ENCODE measurements at regions not wholly inside any gene's neighbourhood (a gene's known extent, or its start where the extent isn't known, plus 50 kb on each side); places are given as distances from the start of the nearest gene placed in this dataset.

DNA sequence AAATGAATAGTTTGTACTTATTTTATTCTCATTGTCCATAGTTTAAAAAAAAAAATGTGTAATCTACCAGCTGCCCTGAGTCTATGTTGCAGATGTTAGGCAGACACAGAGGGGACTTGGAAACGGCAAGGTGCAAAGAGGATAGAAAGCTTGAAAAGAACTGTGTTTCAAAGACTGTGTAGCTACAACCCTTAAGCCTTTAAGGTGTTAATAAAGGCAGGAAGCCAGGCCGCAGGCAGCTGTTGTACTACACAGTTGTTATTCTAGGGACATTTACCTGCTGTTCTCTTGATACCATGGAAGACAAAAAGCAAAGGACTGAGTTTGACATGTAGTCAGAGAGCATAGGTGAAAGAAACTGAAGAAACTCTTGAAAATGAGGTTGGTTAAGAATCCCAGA, 440.0 kb downstream of the TUSC7 start:
- H3K4me3 ChIP-seq: no peak overlapping the region
- H3K4me1 ChIP-seq: no peaks in the 10 kb centered on the region
- H3K27ac ChIP-seq: no peak overlapping the region
- H3K9me3 ChIP-seq: no peaks in the 10 kb centered on the region
- ATAC-seq: no peak
- no peak for DNase-seq
- no peaks in the 10 kb centered on the region for H3K27me3 ChIP-seq
- no peaks in the 10 kb centered on the region for H3K36me3 ChIP-seq
- TF ChIP-seq, protein P1, sequence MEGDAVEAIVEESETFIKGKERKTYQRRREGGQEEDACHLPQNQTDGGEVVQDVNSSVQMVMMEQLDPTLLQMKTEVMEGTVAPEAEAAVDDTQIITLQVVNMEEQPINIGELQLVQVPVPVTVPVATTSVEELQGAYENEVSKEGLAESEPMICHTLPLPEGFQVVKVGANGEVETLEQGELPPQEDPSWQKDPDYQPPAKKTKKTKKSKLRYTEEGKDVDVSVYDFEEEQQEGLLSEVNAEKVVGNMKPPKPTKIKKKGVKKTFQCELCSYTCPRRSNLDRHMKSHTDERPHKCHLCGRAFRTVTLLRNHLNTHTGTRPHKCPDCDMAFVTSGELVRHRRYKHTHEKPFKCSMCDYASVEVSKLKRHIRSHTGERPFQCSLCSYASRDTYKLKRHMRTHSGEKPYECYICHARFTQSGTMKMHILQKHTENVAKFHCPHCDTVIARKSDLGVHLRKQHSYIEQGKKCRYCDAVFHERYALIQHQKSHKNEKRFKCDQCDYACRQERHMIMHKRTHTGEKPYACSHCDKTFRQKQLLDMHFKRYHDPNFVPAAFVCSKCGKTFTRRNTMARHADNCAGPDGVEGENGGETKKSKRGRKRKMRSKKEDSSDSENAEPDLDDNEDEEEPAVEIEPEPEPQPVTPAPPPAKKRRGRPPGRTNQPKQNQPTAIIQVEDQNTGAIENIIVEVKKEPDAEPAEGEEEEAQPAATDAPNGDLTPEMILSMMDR (IDR thresholded peaks at IDR 0.05): no peak
- intact Hi-C loops (cut with DNase I): no loop called here

DNA sequence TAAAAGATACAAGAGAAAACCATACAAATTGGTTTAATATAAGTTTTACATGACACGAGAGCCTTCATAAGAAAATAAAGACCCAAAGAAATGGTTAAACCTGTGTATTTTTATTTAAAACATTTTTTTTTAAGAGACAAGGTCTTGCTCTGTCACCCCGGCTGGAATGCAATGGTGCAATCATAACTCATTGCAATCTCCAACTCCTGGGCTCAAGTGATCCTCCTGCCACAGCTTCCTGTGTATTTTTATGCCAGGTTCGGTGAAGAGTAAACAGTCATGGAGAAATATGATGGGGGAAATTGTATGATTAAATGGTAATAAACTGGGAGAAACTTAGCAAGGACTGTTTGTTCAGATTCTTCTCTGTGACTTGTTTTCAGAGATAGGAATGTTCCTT, 441.0 kb downstream of the TUSC7 start:
- TF ChIP-seq, protein P1 (IDR thresholded peaks at IDR 0.05): no peak
- intact Hi-C loops (cut with DNase I): no loop called here
- Histone ChIP-seq H3K27me3 (no peaks in the 10 kb centered on the region), H3K27ac (peak overlapping the region in 1 of 2 donors; percentile 9), H3K4me3 (no peak overlapping the region), H3K4me1 (no peaks in the 10 kb centered on the region), H3K9me3 (no peaks in the 10 kb centered on the region), H3K36me3 (no peaks in the 10 kb centered on the region)
- ATAC-seq (peak; percentile 76), DNase-seq (no peak)

DNA sequence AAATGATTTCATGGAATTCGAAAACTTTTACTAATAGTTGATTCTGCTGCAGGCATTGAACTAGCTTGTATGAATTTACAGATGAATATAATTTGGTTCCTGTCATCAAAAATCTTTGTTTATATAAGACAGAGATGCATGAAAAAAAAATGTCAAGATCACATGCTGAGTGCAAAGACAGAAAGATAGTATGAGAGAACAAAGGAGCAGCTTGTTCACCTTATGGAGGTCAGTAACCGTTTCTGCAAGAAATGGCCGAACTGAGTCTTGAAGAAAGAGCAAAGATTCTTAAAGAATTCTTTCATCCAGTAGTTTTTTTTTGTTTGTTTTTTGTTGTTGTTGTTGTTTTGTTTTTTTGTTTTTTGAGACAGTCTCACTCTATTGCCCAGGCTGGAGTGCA, 450.6 kb downstream of the TUSC7 start:
- Histone ChIP-seq H3K4me1 (no peaks in the 10 kb centered on the region), H3K9me3 (no peaks in the 10 kb centered on the region), H3K4me3 (no peak overlapping the region), H3K27me3 (no peaks in the 10 kb centered on the region), H3K36me3 (no peaks in the 10 kb centered on the region), H3K27ac (no peak overlapping the region)
- TF ChIP-seq, protein P1 (IDR thresholded peaks at IDR 0.05): no peak
- DNase-seq (no peak), ATAC-seq (no peak)
- intact Hi-C loops (cut with DNase I): no loop called here

DNA sequence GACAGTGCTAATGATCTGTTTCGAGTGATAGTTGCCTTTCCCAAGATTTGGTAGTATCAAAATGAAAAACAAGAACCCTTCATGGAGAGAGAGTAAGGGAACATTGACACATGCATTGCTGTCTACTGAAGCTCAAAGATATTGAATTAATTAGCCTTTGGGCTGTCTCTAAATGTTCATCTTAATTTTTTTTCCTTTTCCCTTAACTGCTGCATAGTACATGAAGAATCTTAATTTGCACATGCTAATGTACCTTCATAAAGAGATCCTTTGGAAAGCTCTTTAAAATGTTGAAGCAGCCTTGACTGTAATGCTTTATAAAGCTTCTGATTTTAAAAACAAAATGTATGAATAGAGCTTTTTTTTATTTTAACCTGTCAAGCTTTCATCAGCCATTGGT, 452.2 kb downstream of the TUSC7 start:
- ATAC-seq (no peak), DNase-seq (no peak)
- no peak overlapping the region for H3K4me3 ChIP-seq
- no peaks in the 10 kb centered on the region for H3K9me3 ChIP-seq
- no peaks in the 10 kb centered on the region for H3K27me3 ChIP-seq
- no peaks in the 10 kb centered on the region for H3K4me1 ChIP-seq
- H3K36me3 ChIP-seq: no peaks in the 10 kb centered on the region
- H3K27ac ChIP-seq: no peak overlapping the region
- TF ChIP-seq, protein P1 (IDR thresholded peaks at IDR 0.05): no peak
- intact Hi-C loops (cut with DNase I): no loop called here

DNA sequence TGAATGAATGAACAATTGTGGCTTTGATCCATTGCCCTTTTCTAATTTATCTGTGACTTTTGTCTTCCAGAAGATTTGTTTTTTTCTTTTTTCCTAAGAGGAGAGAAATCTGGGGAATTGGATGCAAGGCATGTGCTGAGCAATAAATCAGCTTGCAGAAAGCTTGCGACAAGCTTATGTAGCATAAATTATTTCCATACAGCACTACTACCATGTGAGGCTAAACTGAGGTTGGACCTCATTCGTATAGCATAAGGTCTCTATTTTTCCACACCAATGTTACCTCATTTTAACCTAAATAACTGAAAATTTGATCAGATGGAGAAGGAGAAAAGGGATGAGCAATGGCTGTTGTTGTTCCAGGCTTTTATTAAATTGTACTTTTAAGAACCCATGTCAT, 455.6 kb downstream of the TUSC7 start:
- ATAC-seq: no peak
- no peaks in the 10 kb centered on the region for H3K27me3 ChIP-seq
- H3K36me3 ChIP-seq: no peaks in the 10 kb centered on the region
- intact Hi-C loops (cut with DNase I): no loop called here
- DNase-seq: no peak
- H3K4me3 ChIP-seq: no peak overlapping the region
- TF ChIP-seq, protein P1 (IDR thresholded peaks at IDR 0.05): no peak
- H3K27ac ChIP-seq: no peak overlapping the region
- no peaks in the 10 kb centered on the region for H3K9me3 ChIP-seq
- H3K4me1 ChIP-seq: no peaks in the 10 kb centered on the region
